Osteocyte (in vitro differentiated cells): ENCODE measurements at regions not wholly inside any gene's neighbourhood (a gene's known extent, or its start where the extent isn't known, plus 50 kb on each side); places are given as distances from the start of the nearest gene placed in this dataset.
"Not testable (repeated sequence)": the region's sequence is repeated elsewhere in the genome, so short reads cannot be mapped to it uniquely, and the experiment has no call there.

Experiments used
- DNase-seq: peaks from one replicate; pipeline ENCODE4 v3.0.0; 2021; ENCODE audit warnings: mixed read lengths; ENCODE audit not compliant: unreplicated experiment; ENCODE audit errors: extremely low spot score
- H3K27ac Mint-ChIP-seq: one replicate; pipeline ENCODE4 v1.8.0; 2021; ENCODE audit warnings: mild to moderate bottlenecking, mixed read lengths; ENCODE audit not compliant: unreplicated experiment
- H3K27me3 Mint-ChIP-seq: one replicate; pipeline ENCODE4 v1.8.0; 2021; ENCODE audit warnings: mixed read lengths; ENCODE audit not compliant: unreplicated experiment
- H3K36me3 Mint-ChIP-seq: one replicate; pipeline ENCODE4 v1.8.0; 2021; ENCODE audit warnings: mixed read lengths; ENCODE audit not compliant: unreplicated experiment
- H3K4me1 Mint-ChIP-seq: one replicate; pipeline ENCODE4 v1.8.0; 2021; ENCODE audit warnings: mixed read lengths; ENCODE audit not compliant: unreplicated experiment
- H3K4me3 Mint-ChIP-seq: one replicate; pipeline ENCODE4 v1.8.0; 2021; ENCODE audit warnings: mild to moderate bottlenecking, moderate library complexity, mixed read lengths; ENCODE audit not compliant: unreplicated experiment
- H3K9me3 Mint-ChIP-seq: one replicate; pipeline ENCODE4 v1.8.0; 2021; ENCODE audit warnings: mixed read lengths; ENCODE audit not compliant: unreplicated experiment
- CTCF ChIP-seq: fragments of 200-600 bp; sonication (generic); IDR thresholded peaks from 2 replicates; pipeline ENCODE4 v1.5.0; 2021; ENCODE audit warnings: antibody characterized with exemption, mild to moderate bottlenecking, moderate library complexity

GRCh38 chr17:64779376-64780095 lies 117.4 kb upstream of the SMURF2 start:
- DNase-seq: no peak
- peaks cover 9% of the 10 kb centered on the region for H3K36me3 Mint-ChIP-seq
- no peak for TF ChIP-seq CTCF
- H3K27me3 Mint-ChIP-seq: peaks cover 8% of the 10 kb centered on the region
- H3K4me3 Mint-ChIP-seq: peak overlapping the region; percentile 47
- H3K27ac Mint-ChIP-seq: no peak overlapping the region
- peaks cover 36% of the 10 kb centered on the region for H3K4me1 Mint-ChIP-seq
- H3K9me3 Mint-ChIP-seq: no peaks in the 10 kb centered on the region

DNA sequence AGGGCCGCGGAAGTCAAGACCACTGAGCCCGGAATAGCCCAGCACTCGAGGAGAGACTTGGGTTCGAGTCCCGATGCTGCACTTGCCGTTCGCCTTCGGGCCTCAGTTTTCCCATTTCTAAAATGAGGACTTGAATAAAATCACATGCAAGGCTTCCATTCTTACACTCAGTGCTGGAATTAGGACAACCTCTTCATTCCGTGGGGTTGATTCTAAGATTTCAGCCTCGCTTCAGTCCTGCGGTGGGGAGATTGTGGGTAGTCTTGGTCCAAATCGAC lies 116.9 kb upstream of the SMURF2 start:
- not testable (repeated sequence) for H3K27me3 Mint-ChIP-seq, H3K9me3 Mint-ChIP-seq, H3K27ac Mint-ChIP-seq, H3K36me3 Mint-ChIP-seq, DNase-seq
- H3K4me1 Mint-ChIP-seq: peaks cover 36% of the 10 kb centered on the region
- H3K4me3 Mint-ChIP-seq: peak overlapping the region; percentile 60

DNA sequence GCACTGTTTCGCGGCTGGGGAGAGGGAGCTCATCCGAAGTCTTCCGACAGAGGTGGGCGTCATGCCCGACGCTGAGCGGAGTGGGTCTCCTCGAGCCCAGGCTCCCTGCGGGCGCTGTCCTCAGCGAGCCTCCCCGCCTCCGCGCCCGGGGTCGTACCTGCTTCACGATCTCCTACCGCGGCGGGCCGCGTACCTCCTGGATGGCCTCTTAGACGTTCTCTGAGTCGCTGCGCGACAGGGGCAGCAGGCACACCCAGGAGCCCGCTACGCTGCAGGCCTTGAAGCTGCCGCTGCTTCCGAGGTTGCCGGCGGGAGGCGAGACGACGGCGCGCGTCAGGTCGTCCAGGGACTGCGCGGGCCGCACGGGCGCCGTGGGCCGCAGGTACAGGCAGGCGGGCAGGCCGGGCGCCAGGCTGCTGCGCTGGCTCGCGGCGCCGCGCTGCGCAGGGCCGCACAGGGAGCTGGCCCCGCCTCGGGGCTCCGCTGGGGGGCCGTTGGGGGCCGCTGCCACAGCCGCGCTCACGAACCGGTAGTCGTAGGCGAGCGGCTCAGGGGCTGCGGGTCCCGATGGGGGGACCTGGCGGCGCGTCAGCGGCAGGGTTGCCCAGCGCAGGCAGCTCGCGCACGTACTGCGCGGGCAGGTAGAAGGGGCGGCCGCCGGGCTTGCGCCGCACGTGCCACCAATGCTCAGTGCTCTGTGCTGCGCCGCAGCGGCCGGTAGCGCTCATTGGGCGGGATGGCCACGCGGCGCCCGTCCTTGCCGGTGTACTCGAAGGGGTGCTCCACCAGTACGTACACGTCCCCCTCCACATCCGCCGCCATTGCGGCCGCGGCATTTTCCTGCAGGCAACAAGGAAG lies 116.4 kb upstream of the SMURF2 start:
- no peak for TF ChIP-seq CTCF
- peaks cover 9% of the 10 kb centered on the region for H3K36me3 Mint-ChIP-seq
- DNase-seq: no peak
- peaks cover 8% of the 10 kb centered on the region for H3K27me3 Mint-ChIP-seq
- peaks cover 36% of the 10 kb centered on the region for H3K4me1 Mint-ChIP-seq
- no peak overlapping the region for H3K27ac Mint-ChIP-seq
- H3K9me3 Mint-ChIP-seq: no peaks in the 10 kb centered on the region
- H3K4me3 Mint-ChIP-seq: peak overlapping the region; percentile 60

DNA sequence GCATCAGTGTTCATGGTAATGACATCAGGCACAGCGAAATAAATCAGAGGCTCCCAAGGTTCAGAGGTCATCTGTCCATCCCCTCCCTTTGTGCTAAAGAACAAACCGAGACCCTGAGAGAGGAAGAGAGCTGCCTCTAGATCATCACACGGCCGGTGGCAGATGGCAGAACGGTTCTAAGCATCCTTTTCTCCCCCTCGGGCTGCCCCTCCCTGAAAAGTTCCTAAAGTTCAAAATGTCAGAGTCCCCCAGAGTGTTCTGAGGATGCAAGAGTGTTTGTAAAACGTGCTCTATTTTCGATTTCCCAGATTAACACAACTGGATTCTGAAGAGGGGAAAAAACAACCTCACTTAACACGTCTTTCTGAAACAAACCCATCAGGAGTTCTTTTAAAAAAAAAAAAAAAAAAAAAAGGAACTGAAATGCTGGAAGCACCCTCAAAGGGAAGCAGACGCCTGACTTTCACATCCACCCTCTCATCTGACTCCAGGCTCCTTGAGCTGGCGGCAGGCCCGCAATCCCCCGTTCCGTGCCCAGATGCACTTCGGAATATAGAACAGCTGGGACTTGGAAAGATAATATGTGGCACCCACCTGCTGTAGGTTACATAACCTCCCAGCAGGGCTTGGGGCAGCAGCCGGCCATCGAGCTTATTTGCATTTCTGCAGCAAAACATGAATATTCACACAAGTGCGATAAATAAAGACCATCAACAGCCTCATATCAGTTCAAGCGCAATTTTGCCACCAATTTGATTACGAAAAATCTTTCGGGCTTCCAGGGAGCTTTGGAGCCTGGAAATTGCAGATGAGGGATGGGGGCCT lies 115.5 kb upstream of the SMURF2 start:
- no peak for TF ChIP-seq CTCF
- H3K27me3 Mint-ChIP-seq: peaks cover 8% of the 10 kb centered on the region
- no peaks in the 10 kb centered on the region for H3K9me3 Mint-ChIP-seq
- peaks cover 5% of the 10 kb centered on the region for H3K36me3 Mint-ChIP-seq
- DNase-seq: no peak
- peaks cover 36% of the 10 kb centered on the region for H3K4me1 Mint-ChIP-seq
- no peak overlapping the region for H3K27ac Mint-ChIP-seq
- peak overlapping the region; percentile 55 for H3K4me3 Mint-ChIP-seq

- H3K27me3 Mint-ChIP-seq, H3K36me3 Mint-ChIP-seq, H3K27ac Mint-ChIP-seq, H3K9me3 Mint-ChIP-seq: not testable (repeated sequence)
- Mint-ChIP-seq H3K4me3 (peak overlapping the region; percentile 55), H3K4me1 (peaks cover 30% of the 10 kb centered on the region)
- peak; percentile 96 for DNase-seq
- peak; percentile 93 for TF ChIP-seq CTCF
Observed at GRCh38 chr17:64776720-64777414, 114.8 kb upstream of the SMURF2 start.
